ENCODE measurements at regions not wholly inside any gene's neighbourhood (a gene's known extent, or its start where the extent isn't known, plus 50 kb on each side); places are given as distances from the start of the nearest gene placed in this dataset.

DNA sequence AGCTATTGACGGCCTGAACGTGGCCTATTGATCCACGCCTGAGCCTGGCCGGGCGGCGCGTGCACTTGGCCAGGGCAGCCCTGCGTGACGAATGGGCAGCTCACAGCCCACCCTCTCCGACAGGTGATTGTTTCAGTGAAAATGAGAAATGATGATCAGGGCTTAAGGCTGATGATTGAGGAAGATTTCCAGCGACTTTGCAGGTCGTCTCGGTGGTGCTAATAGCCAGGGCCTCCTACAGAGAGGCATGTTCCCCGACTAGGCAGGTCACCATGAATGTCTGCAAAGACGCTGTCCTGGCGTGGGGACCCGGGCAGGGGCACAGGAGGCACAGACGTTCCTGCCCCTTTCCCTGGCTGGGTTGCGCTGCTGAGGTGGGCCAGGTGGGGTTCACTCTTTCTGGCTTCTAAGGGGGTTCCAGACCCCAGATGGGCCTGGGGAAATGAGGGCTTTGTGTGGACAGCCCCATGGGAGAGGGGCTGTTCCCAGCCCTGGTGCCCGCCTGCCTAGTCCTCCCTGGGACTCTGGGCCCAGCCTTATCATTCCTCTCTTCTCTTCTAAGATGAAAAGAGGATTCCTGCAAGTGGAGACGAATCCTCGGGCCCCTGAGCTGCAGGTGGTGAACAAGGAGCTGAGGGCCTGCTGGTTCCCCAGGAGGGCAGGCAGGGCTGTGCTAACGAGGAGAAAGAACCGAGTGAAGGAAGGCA is 157.4 kb downstream of the KIF26A start:
- H3K9me3 ChIP-seq (ENCODE audit: low read depth, low read length, poor library complexity, severe bottlenecking) = no peaks in the 10 kb centered on the region
- no peaks in the 10 kb centered on the region for H3K27me3 ChIP-seq (replicated peaks; ENCODE audit: insufficient read depth, low read depth, low read length, poor library complexity)
- no peak overlapping the region for H3K4me3 ChIP-seq (ENCODE audit: low read depth, low read length, poor library complexity, severe bottlenecking)
- ChIA-PET CTCF (no interaction called here), POLR2A (ENCODE audit: low non-redundant PET) (interaction anchor here (0.5 kb wide), 1 partner anchor 199 kb away, joined by 5 read pairs; no protein-coding TSS in a partner anchor)
- no peak for DNase-seq (ENCODE audit: low spot score)
- intact Hi-C loops (cut with micrococcal nuclease; ENCODE audit: unreplicated experiment) = no loop called here
- TF ChIP-seq EZH2 (IDR thresholded peaks at IDR 0.05; ENCODE audit: borderline replicate concordance, low read depth, low read length, poor library complexity, severe bottlenecking) = no peak
- TF ChIP-seq, protein P1, sequence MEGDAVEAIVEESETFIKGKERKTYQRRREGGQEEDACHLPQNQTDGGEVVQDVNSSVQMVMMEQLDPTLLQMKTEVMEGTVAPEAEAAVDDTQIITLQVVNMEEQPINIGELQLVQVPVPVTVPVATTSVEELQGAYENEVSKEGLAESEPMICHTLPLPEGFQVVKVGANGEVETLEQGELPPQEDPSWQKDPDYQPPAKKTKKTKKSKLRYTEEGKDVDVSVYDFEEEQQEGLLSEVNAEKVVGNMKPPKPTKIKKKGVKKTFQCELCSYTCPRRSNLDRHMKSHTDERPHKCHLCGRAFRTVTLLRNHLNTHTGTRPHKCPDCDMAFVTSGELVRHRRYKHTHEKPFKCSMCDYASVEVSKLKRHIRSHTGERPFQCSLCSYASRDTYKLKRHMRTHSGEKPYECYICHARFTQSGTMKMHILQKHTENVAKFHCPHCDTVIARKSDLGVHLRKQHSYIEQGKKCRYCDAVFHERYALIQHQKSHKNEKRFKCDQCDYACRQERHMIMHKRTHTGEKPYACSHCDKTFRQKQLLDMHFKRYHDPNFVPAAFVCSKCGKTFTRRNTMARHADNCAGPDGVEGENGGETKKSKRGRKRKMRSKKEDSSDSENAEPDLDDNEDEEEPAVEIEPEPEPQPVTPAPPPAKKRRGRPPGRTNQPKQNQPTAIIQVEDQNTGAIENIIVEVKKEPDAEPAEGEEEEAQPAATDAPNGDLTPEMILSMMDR (conservative IDR thresholded peaks at IDR 0.05; ENCODE audit: low read depth, low read length) = no peak
- no TSS peak for BruUV-seq (replicated peaks)
- peaks cover 51% of the 10 kb centered on the region for H3K4me1 ChIP-seq (ENCODE audit: insufficient read depth, low read length, poor library complexity, severe bottlenecking)
- peak overlapping the region; percentile 83 for H3K27ac ChIP-seq (ENCODE audit: low read depth, low read length, poor library complexity, severe bottlenecking)
- no peaks in the 10 kb centered on the region for H3K36me3 ChIP-seq (ENCODE audit: insufficient read depth, low read length, poor library complexity, severe bottlenecking)

DNA sequence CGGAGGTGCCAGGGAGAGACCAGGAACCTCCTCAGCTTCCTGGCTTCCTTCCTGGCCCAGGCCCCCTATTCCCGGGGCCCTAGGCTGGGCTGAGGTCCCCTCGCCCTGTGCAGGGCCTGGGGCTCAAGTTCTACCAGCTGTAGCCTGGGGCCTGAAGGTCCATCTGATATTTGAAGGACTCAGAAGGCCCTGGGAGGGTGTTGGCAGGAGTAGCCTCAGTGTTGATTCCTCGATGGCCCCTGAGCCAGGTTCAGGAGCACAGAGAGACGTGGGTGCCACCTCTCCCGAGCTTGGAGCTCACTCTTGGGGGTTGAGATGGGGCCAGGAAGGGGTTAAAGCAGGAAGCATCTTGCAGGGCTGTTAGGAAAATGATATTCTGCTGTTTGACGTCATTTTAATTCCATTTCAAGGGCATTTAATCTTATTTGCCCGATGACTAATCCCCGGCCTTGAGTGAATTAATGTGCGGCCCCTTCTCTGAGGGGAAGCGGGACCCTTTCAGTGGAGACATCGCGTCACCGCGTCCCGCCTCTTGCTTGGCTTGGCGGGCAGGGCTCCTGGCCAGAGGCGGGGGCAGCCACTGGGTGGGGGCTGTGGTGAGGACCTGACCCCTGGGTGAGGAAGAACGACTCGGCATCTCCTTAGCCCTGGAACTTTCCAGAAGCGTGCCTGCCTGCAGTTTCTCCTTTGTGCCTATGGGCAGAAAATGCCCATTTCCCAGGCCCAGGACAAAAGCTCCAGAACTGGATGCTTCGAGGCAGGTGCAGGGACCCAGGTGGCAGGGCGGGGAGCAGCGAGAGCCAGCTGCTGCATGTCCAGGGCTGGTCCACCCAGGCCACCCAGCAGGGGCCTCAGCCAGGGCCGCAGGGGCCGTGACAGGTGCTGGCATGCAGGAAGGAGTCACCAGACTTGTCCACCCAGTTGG is 158.3 kb downstream of the KIF26A start:
- peak; percentile 93 for DNase-seq (ENCODE audit: low spot score)
- intact Hi-C loops (cut with micrococcal nuclease; ENCODE audit: unreplicated experiment) = no loop called here
- no TSS peak for BruUV-seq (replicated peaks)
- H3K4me3 ChIP-seq (ENCODE audit: low read depth, low read length, poor library complexity, severe bottlenecking) = no peak overlapping the region
- peaks cover 51% of the 10 kb centered on the region for H3K4me1 ChIP-seq (ENCODE audit: insufficient read depth, low read length, poor library complexity, severe bottlenecking)
- H3K27me3 ChIP-seq (replicated peaks; ENCODE audit: insufficient read depth, low read depth, low read length, poor library complexity) = no peaks in the 10 kb centered on the region
- POLR2A ChIA-PET (ENCODE audit: low non-redundant PET) = no interaction called here
- CTCF ChIA-PET = no interaction called here
- no peaks in the 10 kb centered on the region for H3K36me3 ChIP-seq (ENCODE audit: insufficient read depth, low read length, poor library complexity, severe bottlenecking)
- H3K27ac ChIP-seq (ENCODE audit: low read depth, low read length, poor library complexity, severe bottlenecking) = peak overlapping the region; percentile 83
- no peaks in the 10 kb centered on the region for H3K9me3 ChIP-seq (ENCODE audit: low read depth, low read length, poor library complexity, severe bottlenecking)
- TF ChIP-seq, protein P1 (conservative IDR thresholded peaks at IDR 0.05; ENCODE audit: low read depth, low read length) = no peak
- no peak for TF ChIP-seq EZH2 (IDR thresholded peaks at IDR 0.05; ENCODE audit: borderline replicate concordance, low read depth, low read length, poor library complexity, severe bottlenecking)

DNA sequence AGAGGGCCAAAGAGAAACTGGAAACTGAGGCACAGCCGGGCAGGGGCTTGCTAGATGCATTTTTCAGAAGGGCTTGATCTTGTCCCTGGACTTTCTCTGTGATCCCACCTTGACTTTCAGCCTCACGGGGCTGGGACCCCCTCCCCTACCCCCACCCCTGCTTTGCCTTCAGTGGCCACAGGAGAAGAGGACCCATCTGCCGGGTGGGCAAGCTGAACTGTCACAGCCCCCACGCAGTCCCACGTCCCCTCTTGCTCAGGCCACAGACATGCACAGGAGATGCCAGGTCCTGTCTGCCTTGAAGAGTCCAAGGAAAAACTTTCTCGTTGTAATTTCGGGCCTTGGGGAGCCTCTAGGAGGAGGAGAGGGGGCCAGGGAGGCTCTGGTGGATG is 158.9 kb downstream of the KIF26A start:
- no peak for DNase-seq (ENCODE audit: low spot score)
- H3K36me3 ChIP-seq (ENCODE audit: insufficient read depth, low read length, poor library complexity, severe bottlenecking) = no peaks in the 10 kb centered on the region
- no peaks in the 10 kb centered on the region for H3K27me3 ChIP-seq (replicated peaks; ENCODE audit: insufficient read depth, low read depth, low read length, poor library complexity)
- TF ChIP-seq, protein P1 (conservative IDR thresholded peaks at IDR 0.05; ENCODE audit: low read depth, low read length) = no peak
- no peak for TF ChIP-seq EZH2 (IDR thresholded peaks at IDR 0.05; ENCODE audit: borderline replicate concordance, low read depth, low read length, poor library complexity, severe bottlenecking)
- H3K9me3 ChIP-seq (ENCODE audit: low read depth, low read length, poor library complexity, severe bottlenecking) = no peaks in the 10 kb centered on the region
- no TSS peak for BruUV-seq (replicated peaks)
- H3K4me1 ChIP-seq (ENCODE audit: insufficient read depth, low read length, poor library complexity, severe bottlenecking) = peaks cover 51% of the 10 kb centered on the region
- H3K4me3 ChIP-seq (ENCODE audit: low read depth, low read length, poor library complexity, severe bottlenecking) = no peak overlapping the region
- ChIA-PET POLR2A (ENCODE audit: low non-redundant PET) (no interaction called here), CTCF (no interaction called here)
- peak overlapping the region; percentile 83 for H3K27ac ChIP-seq (ENCODE audit: low read depth, low read length, poor library complexity, severe bottlenecking)
- intact Hi-C loops (cut with micrococcal nuclease; ENCODE audit: unreplicated experiment) = no loop called here
